Iris pigment epithelial cell (primary cell): ENCODE measurements at regions not wholly inside any gene's neighbourhood (a gene's known extent, or its start where the extent isn't known, plus 50 kb on each side); places are given as distances from the start of the nearest gene placed in this dataset.

Source experiments
- DNase-seq: peaks from one replicate; pipeline ENCODE4 v3.0.0-alpha.2; 2011; ENCODE audit warnings: low read depth

GRCh38 chr2:230642966-230643365 is 69.7 kb upstream of the CAB39 start:
- no peak for DNase-seq

GRCh38 chr2:230643576-230644291 is 68.9 kb upstream of the CAB39 start:
- DNase-seq, result no peak

GRCh38 chr2:230644356-230644935 is 68.2 kb upstream of the CAB39 start:
- no peak for DNase-seq

GRCh38 chr2:230648356-230648755 is 64.3 kb upstream of the CAB39 start:
- no peak for DNase-seq

- no peak for DNase-seq
Measured at GRCh38 chr2:230650585-230651137, 62.0 kb upstream of the CAB39 start.

- DNase-seq, result no peak
Measured at GRCh38 chr2:230654057-230654456, 58.6 kb upstream of the CAB39 start.

GRCh38 chr2:230657462-230657861 is 55.2 kb upstream of the CAB39 start:
- no peak for DNase-seq

- no peak for DNase-seq
Measured at GRCh38 chr2:230657906-230658305, 54.7 kb upstream of the CAB39 start.

GRCh38 chr2:230658577-230658876 is 54.1 kb upstream of the CAB39 start:
- DNase-seq, result no peak

GRCh38 chr2:230658877-230659652 is 53.6 kb upstream of the CAB39 start:
- DNase-seq, result no peak

GRCh38 chr2:230660294-230661060 is 52.2 kb upstream of the CAB39 start:
- DNase-seq, result no peak

GRCh38 chr2:230661072-230661957 is 51.3 kb upstream of the CAB39 start:
- DNase-seq, result no peak
